ENCODE measurements at regions not wholly inside any gene's neighbourhood (a gene's known extent, or its start where the extent isn't known, plus 50 kb on each side); places are given as distances from the start of the nearest gene placed in this dataset.
A peak's percentile ranks its signal among the peaks of the same experiment; 100 is the strongest.

GRCh38 chr1:25104932-25105561 lies 127.3 kb downstream of the SYF2 start:
- Histone ChIP-seq H3K9me1 (ENCODE audit: insufficient read depth, low read length) (peaks cover 3% of the 10 kb centered on the region; the same call in 1 of the 2 replicates), H3K27me3 (ENCODE audit: control insufficient read depth, insufficient read depth, low read length) (peaks cover 34% of the 10 kb centered on the region), H2AFZ (replicated peaks; ENCODE audit: low read length, poor library complexity) (no peak overlapping the region), H3K27ac (ENCODE audit: insufficient read depth, low read length) (no peak overlapping the region), H3K4ac (ENCODE audit: low read depth, low read length) (no peak overlapping the region), H3K18ac (ENCODE audit: low read depth, low read length) (no peak overlapping the region), H2BK120ac (ENCODE audit: low read depth, low read length) (no peak overlapping the region), H3K23ac (ENCODE audit: low read depth, low read length) (no peak overlapping the region), H2AK5ac (ENCODE audit: low read depth, low read length) (no peak overlapping the region), H3K4me2 (ENCODE audit: low read depth, low read length) (no peak overlapping the region), H4K8ac (ENCODE audit: low read depth in 2 of 2, low read length in 2 of 2) (no peak overlapping the region), H2BK5ac (ENCODE audit: low read depth, low read length, poor library complexity, severe bottlenecking) (no peak overlapping the region), H3K9ac (ENCODE audit: low read depth, low read length) (no peak overlapping the region), H2AK9ac (replicated peaks; ENCODE audit: low read depth, low read length, poor library complexity) (peak overlapping the region; percentile 5), H3K9me3 (ENCODE audit: control insufficient read depth, insufficient read depth, low read length) (peaks cover 6% of the 10 kb centered on the region), H3K79me1 (ENCODE audit: low read depth in 1 of 2, low read length in 2 of 2) (no peaks in the 10 kb centered on the region), H3K14ac (replicated peaks; ENCODE audit: low read depth, low read length) (no peak overlapping the region), H2BK15ac (ENCODE audit: low read depth, low read length) (no peak overlapping the region), H4K20me1 (ENCODE audit: insufficient read depth, low read length) (no peaks in the 10 kb centered on the region), H2BK20ac (ENCODE audit: low read depth, low read length) (no peak overlapping the region), H4K91ac (ENCODE audit: insufficient read depth, low read depth, low read length) (no peak overlapping the region), H3K36me3 (ENCODE audit: control insufficient read depth, insufficient read depth, low read length) (no peaks in the 10 kb centered on the region), H3K56ac (ENCODE audit: extremely low read depth, insufficient read depth, low read length) (no peak overlapping the region), H3K4me1 (ENCODE audit: control insufficient read depth, insufficient read depth, low read length) (0 out of 2 replicates have a peak, but pooled peaks cover 2% of the 10 kb centered on the region), H4K5ac (ENCODE audit: low read depth, low read length) (no peak overlapping the region), H3K4me3 (ENCODE audit: insufficient read depth, low read depth, low read length) (no peak overlapping the region)
- intact Hi-C loops (cut with micrococcal nuclease): no loop called here
- CTCF ChIA-PET: interaction anchor here (0.7 kb wide), 1 partner anchor 13 kb away, joined by 3 read pairs; no protein-coding TSS in a partner anchor
- dilution Hi-C loops (cut with HindIII; ENCODE audit: low sequenced_read_pairs, unreplicated experiment): no loop called here
- no peak for DNase-seq
- POLR2A ChIA-PET (ENCODE audit: unreplicated experiment): no interaction called here
- BruUV-seq (replicated peaks): no TSS peak
- ATAC-seq (ENCODE audit: low read depth): no peak
- in situ Hi-C loops (cut with MboI; ENCODE audit: low sequenced_read_pairs): loop anchor here (5.0 kb wide), 2 partner anchors 173 to 253 kb away; partner anchors contain the start of gene RUNX3
- no CpG with 5 or more reads among the region's 1 CpG for WGBS, 2 experiments (ENCODE audit: extremely low coverage in 2 of 2, insufficient read length in 1 of 2)
- TF ChIP-seq SMC3 (IDR thresholded peaks at IDR 0.05; ENCODE audit: low read depth, low read length) (no peak), ELK1 (IDR thresholded peaks at IDR 0.05; ENCODE audit: borderline replicate concordance, low read depth, low read length) (no peak), RFX5 (IDR thresholded peaks at IDR 0.05; ENCODE audit: low read depth, low read length) (no peak), FOS (IDR thresholded peaks at IDR 0.05; ENCODE audit: low read depth, low read length) (no peak), MXI1 (IDR thresholded peaks at IDR 0.05; ENCODE audit: borderline replicate concordance, low read depth, low read length) (no peak), USF2 (IDR thresholded peaks at IDR 0.05; ENCODE audit: low read depth, low read length) (no peak), NFE2L2 (IDR thresholded peaks at IDR 0.05; ENCODE audit: low read depth, low read length) (no peak), CEBPB (IDR thresholded peaks at IDR 0.05; ENCODE audit: low read depth, low read length) (no peak), MAZ (IDR thresholded peaks at IDR 0.05; ENCODE audit: borderline replicate concordance, low read depth, low read length) (no peak), CHD1 (IDR thresholded peaks at IDR 0.05; ENCODE audit: low read depth, low read length) (no peak), MAFK (IDR thresholded peaks at IDR 0.05; ENCODE audit: low read depth, low read length) (no peak), POLR2A (IDR thresholded peaks at IDR 0.05; ENCODE audit: low read depth, low read length) (no peak)
- TF ChIP-seq, protein P1, sequence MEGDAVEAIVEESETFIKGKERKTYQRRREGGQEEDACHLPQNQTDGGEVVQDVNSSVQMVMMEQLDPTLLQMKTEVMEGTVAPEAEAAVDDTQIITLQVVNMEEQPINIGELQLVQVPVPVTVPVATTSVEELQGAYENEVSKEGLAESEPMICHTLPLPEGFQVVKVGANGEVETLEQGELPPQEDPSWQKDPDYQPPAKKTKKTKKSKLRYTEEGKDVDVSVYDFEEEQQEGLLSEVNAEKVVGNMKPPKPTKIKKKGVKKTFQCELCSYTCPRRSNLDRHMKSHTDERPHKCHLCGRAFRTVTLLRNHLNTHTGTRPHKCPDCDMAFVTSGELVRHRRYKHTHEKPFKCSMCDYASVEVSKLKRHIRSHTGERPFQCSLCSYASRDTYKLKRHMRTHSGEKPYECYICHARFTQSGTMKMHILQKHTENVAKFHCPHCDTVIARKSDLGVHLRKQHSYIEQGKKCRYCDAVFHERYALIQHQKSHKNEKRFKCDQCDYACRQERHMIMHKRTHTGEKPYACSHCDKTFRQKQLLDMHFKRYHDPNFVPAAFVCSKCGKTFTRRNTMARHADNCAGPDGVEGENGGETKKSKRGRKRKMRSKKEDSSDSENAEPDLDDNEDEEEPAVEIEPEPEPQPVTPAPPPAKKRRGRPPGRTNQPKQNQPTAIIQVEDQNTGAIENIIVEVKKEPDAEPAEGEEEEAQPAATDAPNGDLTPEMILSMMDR (conservative IDR thresholded peaks at IDR 0.05; ENCODE audit: low read depth, low read length): no peak

All from IMR-90 (cell line).